ENCODE measurements at regions not wholly inside any gene's neighbourhood (a gene's known extent, or its start where the extent isn't known, plus 50 kb on each side); places are given as distances from the start of the nearest gene placed in this dataset.

DNA sequence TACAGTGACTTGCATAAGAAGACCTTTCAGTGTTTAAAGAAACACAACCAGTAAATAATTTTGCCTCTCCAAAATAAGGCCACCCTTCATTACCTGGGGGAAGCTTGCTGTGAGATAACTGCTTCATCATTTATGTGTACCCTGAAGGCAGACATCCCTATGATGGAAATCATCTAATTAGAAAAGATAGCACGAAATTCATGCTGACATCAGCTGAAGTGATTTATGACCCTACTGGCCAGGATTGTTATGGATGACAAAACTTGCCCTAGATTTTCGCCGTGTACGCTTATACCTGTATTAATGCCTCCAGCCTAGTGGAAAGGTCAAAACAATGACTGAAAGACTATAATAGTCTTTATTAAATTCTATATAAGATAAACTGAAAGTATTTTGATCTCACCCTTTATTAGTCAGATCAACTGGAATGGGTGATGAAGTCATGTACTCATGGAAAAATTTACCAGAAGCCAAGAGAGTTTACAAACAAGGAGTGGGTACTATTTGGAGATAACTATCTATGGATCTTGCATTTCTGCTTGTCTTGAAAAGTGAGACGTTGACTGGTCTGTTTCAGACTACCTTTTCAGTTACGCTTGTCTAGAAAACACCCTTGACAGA is 114.2 kb downstream of the PPP1R3A start:
- no peaks in the 10 kb centered on the region for H3K9me3 ChIP-seq (ENCODE audit: control insufficient read depth in 2 of 2, low read length in 2 of 2)
- no peaks in the 10 kb centered on the region for H3K27me3 ChIP-seq (ENCODE audit: control insufficient read depth in 1 of 2, insufficient read depth in 2 of 2, low read length in 2 of 2)
- no peak overlapping the region for H3K27ac ChIP-seq (ENCODE audit: low read length)

GRCh38 chr7:113801751-113802150 is 117.1 kb downstream of the PPP1R3A start:
- no peak overlapping the region for H3K4me3 ChIP-seq (ENCODE audit: low read length in 2 of 2)
- H3K9me3 ChIP-seq (ENCODE audit: control insufficient read depth in 2 of 2, low read length in 2 of 2) = no peaks in the 10 kb centered on the region
- no peaks in the 10 kb centered on the region for H3K4me1 ChIP-seq (ENCODE audit: control insufficient read depth, insufficient read depth, low read length)
- no peak overlapping the region for H3K9ac ChIP-seq (ENCODE audit: low read length in 2 of 2)
- no peaks in the 10 kb centered on the region for H3K36me3 ChIP-seq (ENCODE audit: control insufficient read depth in 2 of 2, insufficient read depth in 2 of 2, low read length in 2 of 2)
- no peaks in the 10 kb centered on the region for H3K27me3 ChIP-seq (ENCODE audit: control insufficient read depth in 1 of 2, insufficient read depth in 2 of 2, low read length in 2 of 2)
- H3K27ac ChIP-seq (ENCODE audit: low read length) = no peak overlapping the region

More for the DNA sequence above, 114.2 kb downstream of the PPP1R3A start:
- Histone ChIP-seq H3K4me1 (ENCODE audit: control insufficient read depth, insufficient read depth, low read length) (no peaks in the 10 kb centered on the region), H3K36me3 (ENCODE audit: control insufficient read depth in 2 of 2, insufficient read depth in 2 of 2, low read length in 2 of 2) (no peaks in the 10 kb centered on the region), H3K9ac (ENCODE audit: low read length in 2 of 2) (no peak overlapping the region), H3K4me3 (ENCODE audit: low read length in 2 of 2) (no peak overlapping the region)

GRCh38 chr7:113800826-113801225 is 118.0 kb downstream of the PPP1R3A start:
- Histone ChIP-seq H3K9me3 (ENCODE audit: control insufficient read depth in 2 of 2, low read length in 2 of 2) (no peaks in the 10 kb centered on the region), H3K27me3 (ENCODE audit: control insufficient read depth in 1 of 2, insufficient read depth in 2 of 2, low read length in 2 of 2) (no peaks in the 10 kb centered on the region), H3K9ac (ENCODE audit: low read length in 2 of 2) (no peak overlapping the region), H3K27ac (ENCODE audit: low read length) (no peak overlapping the region), H3K4me3 (ENCODE audit: low read length in 2 of 2) (no peak overlapping the region), H3K4me1 (ENCODE audit: control insufficient read depth, insufficient read depth, low read length) (no peaks in the 10 kb centered on the region), H3K36me3 (ENCODE audit: control insufficient read depth in 2 of 2, insufficient read depth in 2 of 2, low read length in 2 of 2) (no peaks in the 10 kb centered on the region)

DNA sequence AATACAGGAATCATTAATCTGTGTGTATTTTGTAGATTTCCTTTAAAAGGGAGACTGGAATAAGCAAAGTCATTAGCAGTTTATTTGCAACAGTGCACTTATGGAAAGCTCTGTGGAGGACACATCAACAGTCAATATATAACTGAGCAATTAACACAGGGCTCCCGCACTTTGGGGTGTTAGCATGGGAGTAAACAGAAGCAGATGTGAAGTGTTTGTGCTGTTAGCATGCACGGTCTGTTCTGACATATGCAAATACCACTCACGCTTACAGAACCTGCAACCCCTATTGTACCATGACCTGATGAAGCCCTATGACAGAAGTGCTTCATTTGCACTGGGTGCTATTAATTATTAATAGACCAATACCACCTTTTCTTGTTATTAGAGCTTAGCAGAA is 118.9 kb downstream of the PPP1R3A start:
- Histone ChIP-seq H3K9me3 (ENCODE audit: control insufficient read depth in 2 of 2, low read length in 2 of 2) (no peaks in the 10 kb centered on the region), H3K27ac (ENCODE audit: low read length) (no peak overlapping the region), H3K27me3 (ENCODE audit: control insufficient read depth in 1 of 2, insufficient read depth in 2 of 2, low read length in 2 of 2) (no peaks in the 10 kb centered on the region), H3K9ac (ENCODE audit: low read length in 2 of 2) (no peak overlapping the region), H3K4me1 (ENCODE audit: control insufficient read depth, insufficient read depth, low read length) (no peaks in the 10 kb centered on the region), H3K4me3 (ENCODE audit: low read length in 2 of 2) (no peak overlapping the region), H3K36me3 (ENCODE audit: control insufficient read depth in 2 of 2, insufficient read depth in 2 of 2, low read length in 2 of 2) (no peaks in the 10 kb centered on the region)

- Histone ChIP-seq H3K4me3 (ENCODE audit: low read length in 2 of 2) (no peak overlapping the region), H3K9me3 (ENCODE audit: control insufficient read depth in 2 of 2, low read length in 2 of 2) (no peaks in the 10 kb centered on the region), H3K9ac (ENCODE audit: low read length in 2 of 2) (no peak overlapping the region), H3K27me3 (ENCODE audit: control insufficient read depth in 1 of 2, insufficient read depth in 2 of 2, low read length in 2 of 2) (no peaks in the 10 kb centered on the region), H3K27ac (ENCODE audit: low read length) (no peak overlapping the region), H3K36me3 (ENCODE audit: control insufficient read depth in 2 of 2, insufficient read depth in 2 of 2, low read length in 2 of 2) (no peaks in the 10 kb centered on the region), H3K4me1 (ENCODE audit: control insufficient read depth, insufficient read depth, low read length) (no peaks in the 10 kb centered on the region)
These were observed 121.3 kb downstream of the PPP1R3A start for GRCh38 chr7:113797420-113798010.

DNA sequence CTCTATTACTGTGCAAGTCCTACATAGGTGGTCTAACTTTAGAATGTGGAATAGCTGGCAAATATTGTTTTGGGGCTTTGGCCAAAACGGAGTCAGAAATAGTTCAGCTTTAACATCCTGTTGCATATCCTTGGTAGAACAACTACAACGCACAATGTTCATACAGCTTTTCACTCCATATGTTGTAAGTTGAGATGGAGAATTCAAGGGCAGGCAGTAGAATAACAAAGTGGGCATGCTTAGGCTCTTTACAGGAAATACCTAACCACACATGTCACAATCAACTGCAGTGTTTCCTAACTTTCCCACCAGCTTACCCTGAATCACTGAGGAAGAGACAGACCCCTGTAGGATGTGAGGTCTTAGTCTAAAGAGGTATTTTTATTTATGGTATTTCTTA is 122.3 kb downstream of the PPP1R3A start:
- Histone ChIP-seq H3K4me1 (ENCODE audit: control insufficient read depth, insufficient read depth, low read length) (no peaks in the 10 kb centered on the region), H3K4me3 (ENCODE audit: low read length in 2 of 2) (no peak overlapping the region), H3K9ac (ENCODE audit: low read length in 2 of 2) (no peak overlapping the region), H3K27ac (ENCODE audit: low read length) (no peak overlapping the region), H3K36me3 (ENCODE audit: control insufficient read depth in 2 of 2, insufficient read depth in 2 of 2, low read length in 2 of 2) (no peaks in the 10 kb centered on the region), H3K9me3 (ENCODE audit: control insufficient read depth in 2 of 2, low read length in 2 of 2) (no peaks in the 10 kb centered on the region), H3K27me3 (ENCODE audit: control insufficient read depth in 1 of 2, insufficient read depth in 2 of 2, low read length in 2 of 2) (no peaks in the 10 kb centered on the region)

DNA sequence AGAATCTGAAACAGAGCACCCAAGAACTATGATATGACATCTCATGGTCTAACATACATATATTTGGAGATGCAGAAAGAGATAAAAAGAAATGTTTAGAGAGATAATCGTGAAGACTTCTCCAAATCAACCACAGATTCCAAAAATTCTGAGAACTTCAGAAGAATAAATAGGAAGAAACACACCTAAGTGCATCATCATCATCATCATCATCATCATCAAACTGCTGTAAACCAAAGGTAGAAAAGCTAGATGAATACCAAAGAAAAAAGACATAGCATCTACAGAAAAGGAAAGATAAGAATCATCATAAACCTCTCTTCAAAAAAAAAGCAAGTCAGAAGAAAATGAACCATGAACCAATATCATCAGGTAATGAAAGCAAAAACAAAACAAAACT is 124.2 kb downstream of the PPP1R3A start:
- no peak overlapping the region for H3K4me3 ChIP-seq (ENCODE audit: low read length in 2 of 2)
- no peaks in the 10 kb centered on the region for H3K27me3 ChIP-seq (ENCODE audit: control insufficient read depth in 1 of 2, insufficient read depth in 2 of 2, low read length in 2 of 2)
- H3K9ac ChIP-seq (ENCODE audit: low read length in 2 of 2) = no peak overlapping the region
- H3K4me1 ChIP-seq (ENCODE audit: control insufficient read depth, insufficient read depth, low read length) = no peaks in the 10 kb centered on the region
- no peak overlapping the region for H3K27ac ChIP-seq (ENCODE audit: low read length)
- no peaks in the 10 kb centered on the region for H3K36me3 ChIP-seq (ENCODE audit: control insufficient read depth in 2 of 2, insufficient read depth in 2 of 2, low read length in 2 of 2)
- H3K9me3 ChIP-seq (ENCODE audit: control insufficient read depth in 2 of 2, low read length in 2 of 2) = no peaks in the 10 kb centered on the region

- Histone ChIP-seq H3K9me3 (ENCODE audit: control insufficient read depth in 2 of 2, low read length in 2 of 2) (no peaks in the 10 kb centered on the region), H3K27ac (ENCODE audit: low read length) (no peak overlapping the region), H3K27me3 (ENCODE audit: control insufficient read depth in 1 of 2, insufficient read depth in 2 of 2, low read length in 2 of 2) (no peaks in the 10 kb centered on the region), H3K4me3 (ENCODE audit: low read length in 2 of 2) (no peak overlapping the region), H3K36me3 (ENCODE audit: control insufficient read depth in 2 of 2, insufficient read depth in 2 of 2, low read length in 2 of 2) (no peaks in the 10 kb centered on the region), H3K4me1 (ENCODE audit: control insufficient read depth, insufficient read depth, low read length) (no peaks in the 10 kb centered on the region), H3K9ac (ENCODE audit: low read length in 2 of 2) (no peak overlapping the region)
These were observed 125.6 kb downstream of the PPP1R3A start for GRCh38 chr7:113793171-113793570.

GRCh38 chr7:113790025-113790424 is 128.8 kb downstream of the PPP1R3A start:
- Histone ChIP-seq H3K4me3 (ENCODE audit: low read length in 2 of 2) (no peak overlapping the region), H3K27ac (ENCODE audit: low read length) (no peak overlapping the region), H3K9me3 (ENCODE audit: control insufficient read depth in 2 of 2, low read length in 2 of 2) (no peaks in the 10 kb centered on the region), H3K4me1 (ENCODE audit: control insufficient read depth, insufficient read depth, low read length) (no peaks in the 10 kb centered on the region), H3K9ac (ENCODE audit: low read length in 2 of 2) (no peak overlapping the region), H3K27me3 (ENCODE audit: control insufficient read depth in 1 of 2, insufficient read depth in 2 of 2, low read length in 2 of 2) (no peaks in the 10 kb centered on the region), H3K36me3 (ENCODE audit: control insufficient read depth in 2 of 2, insufficient read depth in 2 of 2, low read length in 2 of 2) (no peaks in the 10 kb centered on the region)

GRCh38 chr7:113787106-113787505 is 131.7 kb downstream of the PPP1R3A start:
- Histone ChIP-seq H3K27me3 (ENCODE audit: control insufficient read depth in 1 of 2, insufficient read depth in 2 of 2, low read length in 2 of 2) (no peaks in the 10 kb centered on the region), H3K27ac (ENCODE audit: low read length) (no peak overlapping the region), H3K9me3 (ENCODE audit: control insufficient read depth in 2 of 2, low read length in 2 of 2) (no peaks in the 10 kb centered on the region), H3K4me1 (ENCODE audit: control insufficient read depth, insufficient read depth, low read length) (no peaks in the 10 kb centered on the region), H3K36me3 (ENCODE audit: control insufficient read depth in 2 of 2, insufficient read depth in 2 of 2, low read length in 2 of 2) (no peaks in the 10 kb centered on the region), H3K4me3 (ENCODE audit: low read length in 2 of 2) (no peak overlapping the region), H3K9ac (ENCODE audit: low read length in 2 of 2) (no peak overlapping the region)

DNA sequence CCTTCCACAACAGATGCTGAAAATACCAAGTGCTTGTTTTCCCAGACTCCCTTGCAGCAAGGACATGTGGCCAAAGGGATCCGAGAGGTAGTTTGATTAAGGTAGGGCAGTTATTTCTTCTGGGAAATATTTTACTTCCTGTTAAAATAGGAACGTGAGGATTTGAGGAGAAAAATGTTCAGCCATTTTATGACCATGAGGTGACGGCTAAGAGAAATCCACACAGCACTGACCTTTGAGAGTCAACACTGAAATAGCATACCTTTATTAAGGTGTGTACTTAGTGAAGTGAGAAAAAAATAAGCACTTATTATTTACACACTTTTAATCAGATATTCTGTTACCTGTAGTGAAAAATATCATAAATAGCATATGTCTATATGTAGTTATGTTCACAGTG is 133.9 kb downstream of the PPP1R3A start:
- H3K27ac ChIP-seq (ENCODE audit: low read length) = no peak overlapping the region
- no peaks in the 10 kb centered on the region for H3K36me3 ChIP-seq (ENCODE audit: control insufficient read depth in 2 of 2, insufficient read depth in 2 of 2, low read length in 2 of 2)

More for the DNA sequence above, 133.9 kb downstream of the PPP1R3A start:
- no peaks in the 10 kb centered on the region for H3K27me3 ChIP-seq (ENCODE audit: control insufficient read depth in 1 of 2, insufficient read depth in 2 of 2, low read length in 2 of 2)
- no peak overlapping the region for H3K9ac ChIP-seq (ENCODE audit: low read length in 2 of 2)
- H3K4me3 ChIP-seq (ENCODE audit: low read length in 2 of 2) = no peak overlapping the region
- no peaks in the 10 kb centered on the region for H3K9me3 ChIP-seq (ENCODE audit: control insufficient read depth in 2 of 2, low read length in 2 of 2)
- no peaks in the 10 kb centered on the region for H3K4me1 ChIP-seq (ENCODE audit: control insufficient read depth, insufficient read depth, low read length)

Measured in stomach smooth muscle (tissue), 2 donors.